Activated CD4-positive, alpha-beta T cell treated with anti-CD3 and anti-CD28 coated beads, Interleukin-2, Interleukin-4, amounts not matched to agents 100 ng/mL and 50 ng/mL, durations not matched to agents 16 hours and 8 hours (primary cell): ENCODE measurements at regions not wholly inside any gene's neighbourhood (a gene's known extent, or its start where the extent isn't known, plus 50 kb on each side); places are given as distances from the start of the nearest gene placed in this dataset.

ENCODE experiments used
- DNase-seq: peaks from one replicate; pipeline ENCODE4 v3.0.0-alpha.2; 2020; ENCODE audit warnings: low spot score

DNA sequence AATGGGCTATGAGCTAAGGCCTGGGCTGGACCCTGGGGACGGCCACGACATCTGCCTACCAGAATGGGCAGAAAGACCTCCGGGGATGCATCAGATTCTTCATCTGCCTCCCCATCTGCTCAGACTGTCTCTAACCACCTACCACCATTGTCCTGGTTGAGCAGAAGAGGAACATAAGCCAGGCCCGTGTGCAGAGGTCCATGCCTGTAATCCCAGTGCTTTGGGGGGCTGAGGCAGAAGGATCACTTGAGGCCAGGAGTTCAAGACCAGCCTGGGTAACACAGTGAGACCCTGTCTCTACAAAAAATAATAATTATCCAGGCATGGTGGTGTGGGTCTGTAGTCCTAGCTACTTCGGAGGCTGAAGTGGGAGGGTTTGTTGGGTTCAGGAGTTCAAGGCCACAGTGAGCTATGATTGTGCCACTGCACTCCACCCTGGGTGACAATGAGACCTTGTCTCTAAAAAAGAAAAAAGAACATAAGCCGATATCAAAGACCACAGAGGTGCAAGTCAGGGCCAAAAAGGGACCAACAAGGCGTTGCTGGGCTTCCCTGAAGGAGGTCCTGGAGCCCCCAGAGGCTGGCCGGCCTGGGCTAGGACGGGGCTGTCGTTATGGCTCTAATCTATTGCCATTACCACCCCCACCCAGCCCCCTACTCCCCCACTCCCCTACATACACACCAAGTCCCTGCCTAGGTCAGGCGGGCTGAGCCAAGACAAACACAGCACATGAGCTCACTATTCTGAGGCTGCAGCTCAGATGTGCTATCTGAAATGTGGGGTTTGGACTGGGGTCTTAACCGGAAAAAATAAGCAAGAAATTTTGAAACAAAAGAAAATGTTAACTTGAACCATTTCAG lies 239.2 kb upstream of the RAB4A start:
- DNase-seq: no peak

- DNase-seq: no peak
Measured at GRCh38 chr1:229032375-229032774, 238.5 kb upstream of the RAB4A start.

DNA sequence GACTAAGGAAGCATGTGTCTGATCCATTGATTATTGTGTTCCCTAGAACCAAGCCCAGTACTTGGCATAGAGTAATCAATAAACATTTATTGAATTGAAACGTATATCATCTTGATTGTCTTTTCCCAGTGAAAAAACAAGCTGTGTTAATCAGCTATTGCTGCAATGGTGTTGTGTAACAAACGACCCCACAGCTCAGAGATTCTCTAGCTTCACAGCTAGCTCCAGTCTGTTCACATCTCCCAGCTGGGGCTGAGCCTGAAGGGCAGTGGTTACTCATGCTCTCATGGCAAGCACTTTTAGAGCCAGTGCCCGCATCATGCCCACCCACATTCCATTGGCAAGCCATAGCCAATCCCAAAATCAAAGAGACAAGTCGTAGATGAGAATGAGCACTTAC lies 237.4 kb upstream of the RAB4A start:
- DNase-seq: no peak

DNA sequence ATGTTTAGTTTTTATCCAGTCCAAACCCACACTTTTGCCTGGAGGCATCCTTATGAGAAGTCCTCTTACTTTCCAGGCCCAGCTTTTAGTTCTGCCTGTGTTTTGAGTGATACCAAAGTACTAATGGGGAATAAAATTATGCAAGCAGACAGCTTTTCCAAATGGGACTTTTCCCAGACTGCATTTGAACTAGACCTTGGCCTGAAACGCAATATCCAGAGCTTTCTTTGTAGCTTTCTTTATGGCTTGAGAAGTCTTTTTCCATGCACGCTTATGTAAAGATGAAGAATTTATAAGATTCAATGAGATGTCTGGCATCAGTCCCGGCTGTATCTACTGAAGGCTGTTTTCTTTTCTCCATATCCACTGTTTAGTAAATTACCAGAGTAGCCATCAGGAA lies 236.6 kb upstream of the RAB4A start:
- DNase-seq: no peak

GRCh38 chr1:229035054-229035747 lies 235.7 kb upstream of the RAB4A start:
- peak; percentile 78 for DNase-seq

GRCh38 chr1:229035748-229036082 lies 235.2 kb upstream of the RAB4A start:
- no peak for DNase-seq

DNA sequence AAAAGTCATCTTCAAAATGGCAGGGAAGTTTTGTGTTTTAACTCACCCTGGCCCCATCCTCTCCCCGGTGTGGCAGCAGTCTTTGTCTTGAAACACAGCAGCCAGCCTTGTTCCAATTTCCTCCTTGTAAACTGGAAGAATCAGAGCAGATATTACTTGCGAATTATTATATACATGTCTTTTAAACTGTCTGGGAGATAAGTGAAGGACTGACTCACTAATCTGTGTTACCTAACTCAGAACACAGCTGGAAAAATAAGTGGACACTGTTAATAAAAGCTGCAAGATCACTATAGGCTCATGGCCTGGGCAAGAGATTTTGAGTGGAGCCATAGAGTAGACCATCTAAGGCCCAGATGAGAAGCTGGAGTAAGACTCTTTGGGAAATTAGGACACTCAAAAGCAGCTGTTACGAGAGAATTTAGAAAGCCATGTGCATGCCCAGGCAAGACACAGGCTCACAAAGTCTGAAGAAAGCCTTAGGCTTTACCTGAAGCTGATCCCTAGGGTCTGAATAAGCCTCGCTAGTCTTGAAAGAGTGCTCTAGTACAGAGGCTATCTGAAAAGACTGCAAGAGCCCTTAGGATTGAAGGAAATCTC lies 233.0 kb upstream of the RAB4A start:
- no peak for DNase-seq

GRCh38 chr1:229040630-229041358 lies 230.1 kb upstream of the RAB4A start:
- no peak for DNase-seq

DNA sequence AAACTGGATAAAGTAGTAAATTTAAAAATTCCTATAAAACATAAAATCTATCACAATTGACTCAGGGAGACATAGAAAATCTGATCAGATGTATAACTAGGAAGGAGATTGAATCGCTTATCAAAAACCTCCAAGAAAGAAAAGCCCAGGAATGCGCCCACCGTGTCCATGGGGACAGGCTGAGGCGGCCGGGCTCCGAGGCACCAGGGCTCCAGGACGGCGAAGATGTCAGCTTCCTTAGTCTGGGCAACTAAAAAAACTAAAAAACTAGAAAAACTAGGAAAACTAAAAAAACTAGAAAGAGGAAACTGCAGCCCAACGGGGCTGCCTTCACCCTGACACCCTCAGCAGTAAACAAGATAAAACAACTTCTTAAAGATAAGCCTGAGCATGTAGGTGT lies 229.0 kb upstream of the RAB4A start:
- no peak for DNase-seq

GRCh38 chr1:229042482-229042881 lies 228.4 kb upstream of the RAB4A start:
- no peak for DNase-seq

DNA sequence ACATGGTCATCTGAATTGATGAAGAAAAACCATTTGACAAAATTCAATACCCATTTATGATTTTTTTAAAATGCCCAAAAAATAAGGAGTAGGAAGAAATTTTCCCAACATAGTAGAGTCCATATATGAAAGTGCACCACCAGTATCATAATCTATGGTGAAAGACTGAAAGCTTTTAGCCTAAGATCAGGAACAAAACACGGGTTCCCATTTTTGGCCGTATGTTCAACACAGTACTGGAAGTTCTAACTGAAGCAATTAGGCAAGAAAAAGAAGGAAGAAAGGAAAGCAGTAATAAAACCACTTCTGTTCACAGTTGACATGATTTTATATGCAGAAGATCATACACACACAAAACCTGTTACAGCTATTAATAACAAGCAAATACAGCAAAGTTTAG lies 227.8 kb upstream of the RAB4A start:
- DNase-seq: no peak

DNA sequence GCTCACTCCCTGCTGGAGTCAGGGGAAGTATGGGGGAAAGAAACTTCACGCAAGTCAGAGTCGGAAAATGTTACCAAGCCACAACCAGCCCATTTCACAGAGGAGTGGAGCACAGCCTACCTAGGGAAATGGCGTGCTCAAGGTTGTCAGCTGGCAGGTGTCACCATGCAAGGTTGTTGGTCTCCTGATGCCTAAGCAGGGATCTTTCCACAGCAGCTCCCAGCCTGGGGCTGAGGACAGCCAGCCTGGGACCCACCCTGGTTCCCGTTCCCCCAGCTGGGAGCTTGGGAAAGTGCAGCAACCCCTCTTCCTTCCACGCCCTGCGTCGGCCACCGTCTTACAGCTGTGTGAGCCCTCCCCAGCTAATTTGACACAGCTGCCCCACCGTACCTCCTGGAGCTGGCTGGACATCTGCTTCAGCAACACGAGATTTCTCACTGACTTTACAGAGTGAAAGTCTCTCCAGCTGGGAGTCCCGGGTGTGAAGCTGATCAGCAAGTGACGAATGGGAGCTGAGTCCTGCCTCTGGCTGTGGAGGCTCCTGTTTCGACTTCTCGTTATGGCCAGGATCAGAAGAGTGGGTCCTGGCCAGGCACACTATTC lies 224.6 kb upstream of the RAB4A start:
- no peak for DNase-seq

DNA sequence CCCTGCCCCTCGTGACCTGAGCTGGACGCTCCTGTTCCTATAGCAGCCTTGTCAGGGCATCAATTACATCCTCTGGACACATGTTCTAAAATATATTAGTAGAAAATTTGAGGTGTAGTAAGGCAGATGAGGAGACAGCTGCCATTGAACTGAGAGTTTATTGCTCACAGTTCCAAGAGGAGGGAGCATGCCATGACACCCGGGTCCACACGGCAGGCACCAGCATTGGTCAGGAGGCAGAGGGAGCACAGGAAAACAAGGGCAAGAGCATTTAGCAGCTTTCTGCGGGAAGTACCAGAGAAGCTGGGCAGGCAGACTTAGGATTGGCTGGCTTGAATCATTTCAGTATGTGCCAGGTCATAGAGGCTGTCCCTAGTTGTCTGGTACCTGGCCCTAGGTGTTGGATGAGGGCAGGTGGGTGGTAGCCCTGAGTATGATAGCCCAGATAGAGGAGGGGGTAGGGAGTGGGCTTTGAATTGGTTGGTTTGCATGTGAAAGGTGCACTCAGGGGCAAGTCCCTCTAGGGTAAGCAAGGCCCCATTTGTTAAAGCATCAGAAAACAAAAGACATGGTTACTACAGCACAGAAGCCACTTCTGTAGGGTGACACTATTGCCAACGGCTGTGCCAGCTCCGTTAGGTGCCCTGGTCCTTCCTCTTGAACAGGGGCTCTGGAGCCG lies 223.6 kb upstream of the RAB4A start:
- DNase-seq: no peak

DNA sequence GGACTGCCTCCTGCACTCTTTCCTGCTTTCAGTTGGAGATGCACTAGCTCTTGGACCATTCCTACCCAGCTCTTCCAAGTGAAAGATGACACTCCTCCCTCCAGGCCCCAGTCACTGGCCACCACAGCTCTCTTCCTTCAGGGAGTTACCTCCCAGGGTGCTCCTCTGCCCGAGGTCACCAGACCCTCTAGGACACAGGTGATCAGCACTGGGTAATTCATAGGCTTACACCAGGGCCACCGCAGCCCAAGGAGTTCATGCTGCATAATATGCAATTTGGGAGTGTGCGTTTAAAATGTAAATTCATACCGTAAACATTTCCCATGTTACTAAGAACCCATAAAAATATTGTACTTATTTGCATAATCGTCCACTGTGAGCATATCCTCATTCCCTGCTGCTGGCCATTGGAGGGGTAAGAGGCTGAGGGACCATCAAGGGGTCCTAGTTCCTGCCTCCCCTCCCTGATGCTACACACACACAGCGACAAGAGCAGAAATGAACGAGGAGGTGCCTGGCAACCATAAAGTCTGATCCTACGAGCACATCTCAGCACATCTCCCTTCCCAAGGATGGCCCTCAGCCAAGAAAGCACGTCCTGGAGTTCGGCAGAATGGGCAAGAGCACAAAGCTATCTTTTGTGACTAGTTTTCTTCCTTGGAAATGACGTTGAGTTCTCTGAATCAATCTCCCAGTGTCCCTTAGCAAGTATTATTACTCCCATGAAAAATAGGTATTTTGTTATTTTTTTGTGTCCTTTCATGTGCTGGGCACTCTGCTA lies 222.9 kb upstream of the RAB4A start:
- no peak for DNase-seq

DNA sequence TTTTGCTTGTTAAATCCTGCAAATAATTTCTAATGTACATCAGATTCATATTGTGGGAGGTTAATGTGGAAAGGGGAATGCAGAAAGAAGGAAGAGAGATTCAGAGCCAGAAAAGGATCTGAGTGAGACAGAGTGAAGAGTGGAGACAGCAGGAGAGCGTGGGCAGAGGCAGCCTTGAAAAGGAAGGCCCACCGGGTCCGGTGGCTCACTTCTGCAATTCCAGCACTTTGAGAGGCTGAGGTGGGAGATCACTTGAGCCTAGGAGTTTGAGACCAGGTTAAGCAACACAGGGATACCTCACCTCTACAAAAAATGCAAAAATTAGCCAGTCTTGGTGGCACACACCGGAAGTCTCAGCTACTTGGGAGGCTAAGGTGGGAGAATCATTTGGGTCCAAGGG lies 222.0 kb upstream of the RAB4A start:
- no peak for DNase-seq

GRCh38 chr1:229056046-229056445 lies 214.9 kb upstream of the RAB4A start:
- no peak for DNase-seq

GRCh38 chr1:229058111-229058561 lies 212.8 kb upstream of the RAB4A start:
- DNase-seq: no peak

DNA sequence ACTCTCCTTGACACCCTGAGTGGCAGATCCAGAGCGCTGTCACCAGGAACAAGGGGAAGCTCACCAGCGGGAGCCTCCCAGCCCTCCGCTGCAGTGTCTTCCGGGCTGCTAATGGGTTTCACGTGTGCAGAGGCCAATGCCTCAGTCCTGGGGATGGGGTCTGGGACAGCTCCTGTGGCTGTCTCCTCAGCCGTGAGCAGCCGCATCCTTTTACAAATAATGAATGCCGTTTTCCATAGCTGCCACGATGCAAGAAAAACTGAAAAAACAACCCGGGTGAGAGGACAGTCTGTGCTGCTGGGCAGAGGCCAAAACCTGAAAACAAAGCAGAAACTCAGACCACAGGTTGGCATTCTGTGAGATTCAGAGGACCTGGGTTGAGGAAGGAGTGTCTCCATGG lies 212.2 kb upstream of the RAB4A start:
- DNase-seq: no peak

DNA sequence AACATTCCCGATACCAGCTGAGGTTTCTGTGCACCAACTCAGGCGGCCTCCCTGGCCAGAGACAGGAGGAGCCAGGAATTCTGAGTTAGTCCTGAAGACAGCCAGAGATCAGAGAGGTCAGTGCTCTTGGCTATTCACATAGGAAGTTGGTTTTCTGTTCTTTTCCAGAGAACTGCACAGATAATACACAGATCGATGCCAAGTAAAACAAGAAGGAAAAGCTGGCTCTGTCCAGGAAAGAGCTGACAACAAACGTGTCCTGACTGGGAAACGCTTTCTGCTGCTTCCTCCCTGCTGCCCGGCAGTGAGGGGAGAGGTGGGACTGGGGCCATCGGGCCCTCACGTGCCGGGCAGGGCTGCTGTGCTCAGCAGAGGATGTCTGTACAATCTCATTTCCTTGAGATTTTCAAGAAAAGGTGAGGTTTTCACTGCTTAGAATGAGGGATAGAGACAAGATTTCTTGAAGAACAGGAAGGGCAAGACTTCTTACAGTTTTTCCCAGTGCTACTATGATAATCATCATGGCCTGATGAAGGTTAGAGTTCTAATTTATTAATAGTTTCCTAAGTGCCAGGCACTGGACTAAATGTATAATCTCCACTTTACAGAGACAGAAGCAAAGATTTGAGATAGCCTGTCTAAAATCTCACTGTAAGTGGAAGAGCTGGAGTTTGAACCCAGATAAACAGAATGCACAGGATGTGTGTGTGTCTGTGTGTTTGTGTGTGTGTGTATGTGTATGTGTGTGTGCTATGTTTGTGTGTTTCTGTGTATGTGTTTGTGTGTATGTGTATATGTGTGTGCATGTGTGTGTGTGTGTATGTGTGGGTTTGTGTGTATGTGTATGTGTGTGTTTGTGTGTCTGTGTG lies 211.0 kb upstream of the RAB4A start:
- no peak for DNase-seq

DNA sequence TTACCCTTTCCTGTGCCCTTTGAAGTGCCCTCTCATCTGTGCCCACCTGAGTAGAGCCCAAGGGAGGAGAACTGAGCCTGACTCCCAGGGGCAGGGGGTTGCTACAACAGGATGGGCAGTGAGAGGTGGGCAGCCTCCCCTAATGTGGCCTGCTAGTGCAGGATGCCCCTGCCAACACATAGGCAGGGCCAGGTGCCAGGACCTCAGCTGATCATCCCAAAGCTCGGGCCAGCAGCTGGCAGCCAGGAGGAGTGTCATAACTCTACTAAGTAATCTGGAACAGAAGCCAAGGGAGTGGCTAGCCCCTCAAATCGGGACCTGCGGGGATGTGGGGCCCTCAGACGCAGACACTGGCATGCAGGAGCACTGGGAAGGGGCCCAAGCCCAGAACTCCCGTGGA lies 208.8 kb upstream of the RAB4A start:
- DNase-seq: no peak
